GM18517 (cell line): ENCODE measurements at regions not wholly inside any gene's neighbourhood (a gene's known extent, or its start where the extent isn't known, plus 50 kb on each side); places are given as distances from the start of the nearest gene placed in this dataset.

ENCODE experiments used
- ATAC-seq: cut with Tn5 transposase; IDR thresholded peaks from one replicate; pipeline ENCODE4 v1.9.1; 2021; ENCODE audit warnings: mild to moderate bottlenecking, moderate library complexity; ENCODE audit not compliant: unreplicated experiment

DNA sequence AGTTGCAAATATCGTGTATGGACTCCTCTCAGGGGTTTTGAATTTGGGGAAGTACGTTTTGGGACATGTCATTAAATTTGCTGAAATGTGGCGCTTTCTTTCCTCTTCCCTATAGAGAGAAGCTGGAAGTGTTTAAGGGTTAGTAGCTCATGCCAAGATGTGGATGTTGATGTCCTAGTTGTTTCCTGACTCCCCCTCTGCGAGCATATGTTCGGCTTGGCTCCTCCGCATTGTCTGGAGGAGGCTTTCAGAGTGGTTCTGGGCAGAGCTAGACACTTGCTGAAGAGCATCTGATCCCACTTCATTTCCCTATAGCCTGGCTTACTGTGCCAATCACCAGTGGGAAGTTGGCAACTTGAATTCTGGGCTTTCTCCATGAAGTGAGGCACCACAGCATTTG, 347.4 kb upstream of the B3GALT2 start:
- ATAC-seq = no peak

- peak; percentile 75 for ATAC-seq
Measured at GRCh38 chr1:193525917-193526710, 339.7 kb upstream of the B3GALT2 start.

- no peak for ATAC-seq
Measured at GRCh38 chr1:193525411-193525810, 339.0 kb upstream of the B3GALT2 start.

DNA sequence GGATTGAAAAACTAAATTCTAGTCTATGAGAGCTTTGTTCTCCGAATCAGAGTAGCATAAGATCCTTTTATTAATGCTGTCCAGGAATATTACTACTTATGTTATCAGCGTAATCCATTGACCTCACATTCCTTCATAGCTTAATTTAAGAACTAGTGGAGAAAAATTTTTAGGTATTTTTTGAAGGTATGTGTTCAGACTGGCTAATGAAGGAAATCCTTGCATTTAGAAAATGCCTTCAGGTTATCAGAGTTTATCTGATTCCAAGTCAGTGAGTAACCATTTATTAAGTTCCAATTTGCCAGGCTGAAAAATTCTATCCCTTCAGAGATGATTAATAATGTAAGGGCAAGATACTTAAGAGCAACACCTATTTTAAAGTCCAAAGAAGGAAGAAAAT, 338.2 kb upstream of the B3GALT2 start:
- ATAC-seq = no peak

GRCh38 chr1:193524021-193524420, 337.6 kb upstream of the B3GALT2 start:
- no peak for ATAC-seq

DNA sequence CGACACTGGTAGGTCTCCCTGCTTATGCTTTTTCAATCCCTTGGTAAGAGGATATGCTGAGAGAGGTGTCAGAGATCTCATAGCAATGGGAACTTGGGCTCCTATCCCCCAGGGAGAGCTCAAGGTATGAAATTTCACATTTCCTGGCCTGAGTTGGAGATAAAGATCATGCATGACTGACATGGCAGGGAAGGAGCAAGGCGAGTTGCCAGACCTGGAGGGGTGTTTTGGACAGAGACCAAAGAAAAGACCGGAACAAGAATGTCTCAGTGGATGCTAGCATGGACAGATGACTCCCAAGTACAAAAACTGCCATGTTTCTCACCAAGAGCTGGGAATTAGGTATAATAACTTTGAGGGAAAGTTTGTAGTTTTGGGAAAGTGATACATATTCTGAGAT, 334.1 kb upstream of the B3GALT2 start:
- no peak for ATAC-seq

DNA sequence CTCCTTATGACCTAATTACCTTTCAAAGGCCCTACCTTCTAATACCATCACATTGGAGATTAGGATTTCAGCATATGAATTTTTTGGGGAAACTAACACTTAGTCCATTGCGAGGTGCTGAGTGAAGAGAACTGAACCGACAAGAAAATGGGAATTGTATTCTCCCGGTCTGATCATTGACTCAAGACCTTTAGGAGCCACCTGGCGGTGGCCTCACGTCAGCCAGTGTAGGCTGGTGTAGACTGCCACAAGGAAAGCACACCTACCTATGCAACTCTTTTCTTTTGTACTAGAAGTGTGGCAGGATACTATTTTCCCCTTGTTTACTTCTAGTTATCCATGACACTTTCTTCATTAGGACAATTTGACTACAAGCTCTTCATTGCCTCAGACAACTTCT, 333.5 kb upstream of the B3GALT2 start:
- ATAC-seq = no peak

DNA sequence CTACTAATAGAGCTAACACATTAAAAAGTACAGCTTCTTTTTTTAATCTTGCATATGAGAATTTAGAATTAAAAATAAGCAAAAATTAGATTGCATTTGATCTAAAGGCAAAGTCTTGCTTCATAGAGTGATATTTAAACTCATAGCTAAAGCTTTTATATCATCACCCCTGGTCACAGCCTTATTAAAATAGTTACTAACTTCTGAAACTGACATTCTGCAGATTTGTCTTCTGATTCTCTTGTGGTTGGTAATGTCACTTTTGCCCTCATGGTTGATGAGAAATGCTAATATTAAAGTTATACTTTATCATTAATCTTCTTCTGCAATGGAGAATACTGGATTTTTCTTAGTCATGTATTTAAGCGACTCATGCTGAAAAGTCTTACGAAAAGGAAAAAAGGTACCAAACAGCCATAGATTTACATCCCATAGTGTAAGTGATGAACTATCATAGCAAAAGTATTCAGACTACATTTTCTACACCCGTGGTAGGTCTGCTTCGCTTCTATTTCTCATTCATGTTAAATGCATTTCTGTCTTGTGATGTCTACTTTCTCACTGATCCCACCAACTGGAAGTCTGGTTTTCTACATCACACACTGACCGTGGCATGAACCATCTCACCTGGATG, 330.5 kb upstream of the B3GALT2 start:
- no peak for ATAC-seq

DNA sequence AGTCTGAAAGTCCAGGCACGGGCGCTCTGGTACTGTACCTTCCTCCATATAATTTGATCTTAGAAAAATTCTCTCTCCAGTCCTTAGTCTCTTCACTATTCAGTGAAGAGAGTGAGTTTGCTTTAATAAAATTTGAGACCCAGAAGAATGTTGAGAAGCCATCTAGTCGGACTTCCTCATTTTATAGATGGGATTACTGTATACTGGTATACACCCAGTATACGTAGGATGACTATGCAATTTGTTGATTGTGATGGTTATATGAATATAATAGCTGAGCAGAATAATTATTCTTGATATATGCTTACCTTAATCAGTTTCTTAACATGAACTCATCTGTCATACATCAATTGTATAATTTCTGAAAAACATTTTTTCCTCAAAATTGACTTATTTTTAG, 328.0 kb upstream of the B3GALT2 start:
- no peak for ATAC-seq

GRCh38 chr1:193513032-193513431, 326.6 kb upstream of the B3GALT2 start:
- ATAC-seq = no peak

GRCh38 chr1:193504920-193505319, 318.5 kb upstream of the B3GALT2 start:
- ATAC-seq = no peak

DNA sequence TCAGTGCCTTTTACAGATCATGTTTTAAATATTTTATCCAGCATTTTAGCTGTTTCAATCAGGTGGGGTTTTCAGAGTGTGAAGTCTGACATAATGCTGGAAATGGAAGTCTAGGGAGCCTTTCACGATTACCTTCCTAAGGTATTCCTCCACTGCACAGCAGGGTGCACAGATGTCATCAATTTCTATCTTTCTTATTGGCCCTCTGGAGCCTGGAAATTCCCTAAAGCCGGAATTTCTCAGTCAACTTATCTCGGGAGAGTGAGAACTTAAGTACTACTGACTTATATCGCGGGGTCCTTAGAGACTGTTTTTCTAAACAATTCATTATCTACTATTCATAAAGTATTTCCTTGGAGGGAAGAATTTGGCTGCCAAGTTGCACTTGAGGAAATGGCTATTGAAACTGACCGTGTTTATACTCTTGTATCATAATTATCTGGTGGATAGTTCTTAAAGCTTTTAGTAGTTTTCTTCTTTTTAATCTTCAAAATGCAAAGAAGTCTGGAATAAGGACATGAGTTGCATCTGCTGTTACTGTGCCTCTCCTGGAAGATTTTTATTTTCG, 311.8 kb upstream of the B3GALT2 start:
- no peak for ATAC-seq

DNA sequence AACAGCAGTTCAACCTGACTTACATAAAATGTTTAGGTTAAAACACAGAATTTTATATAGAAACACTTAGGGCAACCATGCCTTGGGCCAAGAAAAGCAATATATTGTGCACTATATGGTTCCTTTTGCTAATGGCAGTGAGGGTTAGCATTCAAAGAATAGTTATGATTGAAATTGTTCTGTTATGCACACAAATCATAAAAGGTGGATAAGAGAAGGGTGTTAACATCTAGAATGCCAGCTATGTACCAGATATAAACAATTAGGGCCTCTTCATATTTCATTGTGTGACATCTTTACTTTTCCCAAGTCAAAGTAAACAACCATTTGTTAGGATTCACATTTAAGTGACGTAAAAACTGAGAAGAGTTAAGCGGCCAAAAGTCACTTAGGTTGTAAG, 308.0 kb upstream of the B3GALT2 start:
- ATAC-seq = no peak

DNA sequence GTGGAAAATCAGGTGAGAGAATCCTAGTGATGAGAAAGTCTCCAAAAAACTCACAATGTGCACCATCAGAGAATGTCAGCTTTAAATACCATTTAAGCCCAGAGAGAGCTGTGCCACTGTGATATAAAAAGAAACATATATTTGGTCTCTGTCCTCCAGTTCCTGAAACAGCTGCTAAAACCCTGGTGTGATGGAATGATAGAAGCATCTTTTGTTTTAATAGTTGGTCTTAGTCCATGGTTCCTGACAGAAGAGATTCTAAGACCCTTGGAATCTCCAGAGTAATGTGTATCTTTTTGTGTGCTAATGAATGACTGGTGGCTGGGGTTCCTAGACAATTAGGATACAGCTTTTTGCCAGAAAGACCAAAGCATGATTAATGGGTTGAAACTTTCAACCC, 302.8 kb upstream of the B3GALT2 start:
- no peak for ATAC-seq

DNA sequence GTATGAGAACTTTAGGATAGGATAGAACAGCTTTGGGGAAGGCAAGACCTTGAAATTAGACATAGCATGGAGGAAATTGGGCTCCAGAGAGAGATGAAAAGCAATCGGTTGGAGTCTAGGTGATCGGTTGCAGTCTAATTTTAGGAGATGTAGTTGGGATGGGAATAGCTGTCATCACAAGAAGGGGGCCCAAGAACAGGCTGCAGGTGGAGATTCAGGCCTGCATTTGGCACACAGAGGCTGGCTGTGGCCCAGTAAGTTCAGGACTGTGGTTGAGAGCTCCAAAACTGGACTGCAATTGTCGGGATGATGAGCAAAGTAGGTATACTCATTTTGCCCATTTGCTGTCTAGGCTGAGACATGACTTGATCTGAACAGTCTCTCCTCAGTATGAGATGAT, 301.3 kb upstream of the B3GALT2 start:
- ATAC-seq = no peak

- no peak for ATAC-seq
Measured at GRCh38 chr1:193486671-193487229, 300.3 kb upstream of the B3GALT2 start.

DNA sequence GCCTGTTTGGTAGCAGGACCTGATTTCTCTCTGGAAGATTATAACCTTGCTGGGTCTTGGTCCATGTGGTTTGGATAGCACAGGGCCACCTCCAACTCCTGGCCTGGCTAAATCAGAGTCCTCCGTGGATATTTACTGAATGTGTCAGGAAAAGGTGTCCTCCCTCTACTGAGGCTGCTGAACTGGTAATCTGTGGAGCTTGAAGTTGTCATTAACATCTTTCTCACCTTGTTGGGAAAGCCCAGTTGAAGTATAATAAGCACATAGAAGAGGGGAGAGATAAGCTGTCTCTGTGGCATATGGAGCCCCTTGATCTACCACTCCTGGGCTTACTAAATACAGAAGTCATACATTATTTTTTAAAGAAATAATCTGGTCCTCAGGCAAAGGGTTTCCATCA, 294.3 kb upstream of the B3GALT2 start:
- ATAC-seq = no peak

GRCh38 chr1:193479187-193479586, 292.8 kb upstream of the B3GALT2 start:
- peak; percentile 97 for ATAC-seq

DNA sequence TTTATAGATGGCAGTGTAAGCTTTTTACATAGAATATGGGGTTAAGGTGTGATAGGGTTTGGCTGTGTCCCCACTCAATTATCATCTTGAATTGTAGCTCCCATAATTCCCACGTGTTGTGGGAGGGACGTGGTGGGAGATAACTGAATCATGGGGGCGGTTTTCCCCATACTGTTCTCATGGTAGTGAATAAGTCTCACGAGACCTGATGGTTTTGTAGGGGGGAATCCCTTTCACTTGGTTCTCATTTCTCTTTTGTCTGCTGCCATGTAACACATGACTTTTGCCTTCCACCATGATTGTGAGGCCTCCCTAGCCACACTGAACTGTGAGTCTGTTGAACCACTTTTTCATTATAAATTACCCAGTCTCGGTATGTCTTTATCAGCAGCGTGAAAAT, 290.3 kb upstream of the B3GALT2 start:
- no peak for ATAC-seq

DNA sequence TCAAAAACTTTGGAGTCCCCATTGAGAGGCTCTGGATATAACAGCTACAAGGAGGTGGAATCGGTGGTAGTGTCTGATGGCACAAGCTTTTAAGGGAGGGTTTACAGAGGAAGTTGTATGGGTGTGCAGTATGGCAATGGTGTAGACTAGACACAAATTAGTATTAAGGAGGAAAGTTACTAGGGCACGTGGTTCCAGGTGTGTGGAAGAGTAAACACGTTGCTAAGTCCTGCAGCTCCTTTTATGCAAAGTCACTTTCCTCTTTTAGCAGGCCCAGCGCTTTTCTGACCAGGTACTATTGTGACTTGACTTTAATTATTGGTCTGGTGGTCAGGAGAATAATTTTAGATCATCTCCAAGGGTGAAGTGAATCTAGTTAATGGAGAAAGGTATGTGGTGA, 287.5 kb upstream of the B3GALT2 start:
- no peak for ATAC-seq

GRCh38 chr1:193472838-193473398, 286.5 kb upstream of the B3GALT2 start:
- ATAC-seq = no peak

DNA sequence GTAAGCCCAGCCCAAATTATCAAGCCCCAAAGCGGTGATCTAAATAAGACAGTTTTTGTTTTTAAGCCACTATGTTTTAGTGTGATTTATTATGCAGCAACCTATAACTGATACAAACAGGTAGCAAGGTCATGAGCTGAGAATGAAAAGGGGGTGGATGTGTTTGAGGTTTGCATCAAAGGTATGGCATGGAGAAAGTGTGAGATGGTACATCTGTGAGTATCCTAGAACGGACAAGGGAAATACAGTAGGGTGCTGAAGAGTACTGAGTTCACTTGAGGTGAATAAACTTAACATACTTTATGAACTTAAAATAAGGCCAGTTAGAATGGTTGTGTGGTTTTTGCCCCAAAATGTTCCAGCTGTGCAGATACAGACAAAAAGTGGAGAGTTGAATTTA, 286.0 kb upstream of the B3GALT2 start:
- no peak for ATAC-seq
